DMS 273 (cell line): ENCODE measurements at regions not wholly inside any gene's neighbourhood (a gene's known extent, or its start where the extent isn't known, plus 50 kb on each side); places are given as distances from the start of the nearest gene placed in this dataset.

ENCODE experiments used
- DNase-seq: peaks from one replicate; lab custom pipeline; 2025; ENCODE audit not compliant: unreplicated experiment; lab: John Stamatoyannopoulos, UW

DNA sequence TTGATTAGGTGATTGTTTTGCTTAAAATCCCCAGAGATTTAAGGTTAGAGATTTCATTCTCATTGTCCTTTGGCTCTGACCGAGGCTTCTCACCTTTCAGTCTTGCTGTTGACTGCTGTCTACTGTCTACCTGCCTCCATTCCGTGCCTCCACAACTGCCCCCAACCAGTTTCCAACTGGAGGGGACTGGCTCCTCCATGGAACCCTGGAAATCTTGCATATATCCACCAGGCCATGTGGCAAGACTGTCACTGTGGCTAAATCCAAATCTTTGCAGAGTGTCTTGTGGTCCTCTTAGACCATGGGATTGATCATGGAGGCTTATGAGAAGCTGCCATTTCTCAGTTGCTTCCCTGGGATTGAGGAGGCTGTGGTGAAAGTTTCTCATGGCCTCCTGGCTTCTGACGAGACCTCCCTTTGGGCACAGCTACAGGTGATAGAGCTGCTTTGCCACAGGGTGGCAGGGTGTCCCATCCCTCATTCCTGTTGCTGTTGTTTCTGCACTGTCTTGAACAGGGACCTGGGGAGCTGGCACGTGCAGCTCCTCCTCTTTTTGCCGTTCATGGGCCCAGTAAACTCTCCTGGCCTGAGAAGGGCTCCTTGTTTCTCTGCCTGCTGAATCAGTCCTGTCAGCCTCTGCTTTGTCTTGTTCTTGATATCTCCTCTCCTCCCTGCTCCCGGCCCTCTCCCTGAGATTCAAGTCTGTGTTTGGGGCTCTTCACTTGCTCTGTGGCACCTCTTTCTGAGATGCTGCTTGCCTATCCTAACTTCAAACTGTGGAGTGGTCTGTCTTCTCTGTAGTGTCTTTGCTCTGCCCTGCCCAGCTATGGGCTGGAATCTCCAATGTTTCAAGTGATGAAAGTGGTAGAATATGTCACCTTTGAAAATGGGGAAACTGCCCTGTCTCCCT is 63.6 kb upstream of the IGFBP3 start:
- peak; percentile 13 for DNase-seq

GRCh38 chr7:45983720-45984255 is 62.7 kb upstream of the IGFBP3 start:
- no peak for DNase-seq

GRCh38 chr7:45982907-45983719 is 62.0 kb upstream of the IGFBP3 start:
- DNase-seq, result no peak

GRCh38 chr7:45982132-45982531 is 61.1 kb upstream of the IGFBP3 start:
- DNase-seq, result no peak

GRCh38 chr7:45980973-45981372 is 59.9 kb upstream of the IGFBP3 start:
- no peak for DNase-seq

DNA sequence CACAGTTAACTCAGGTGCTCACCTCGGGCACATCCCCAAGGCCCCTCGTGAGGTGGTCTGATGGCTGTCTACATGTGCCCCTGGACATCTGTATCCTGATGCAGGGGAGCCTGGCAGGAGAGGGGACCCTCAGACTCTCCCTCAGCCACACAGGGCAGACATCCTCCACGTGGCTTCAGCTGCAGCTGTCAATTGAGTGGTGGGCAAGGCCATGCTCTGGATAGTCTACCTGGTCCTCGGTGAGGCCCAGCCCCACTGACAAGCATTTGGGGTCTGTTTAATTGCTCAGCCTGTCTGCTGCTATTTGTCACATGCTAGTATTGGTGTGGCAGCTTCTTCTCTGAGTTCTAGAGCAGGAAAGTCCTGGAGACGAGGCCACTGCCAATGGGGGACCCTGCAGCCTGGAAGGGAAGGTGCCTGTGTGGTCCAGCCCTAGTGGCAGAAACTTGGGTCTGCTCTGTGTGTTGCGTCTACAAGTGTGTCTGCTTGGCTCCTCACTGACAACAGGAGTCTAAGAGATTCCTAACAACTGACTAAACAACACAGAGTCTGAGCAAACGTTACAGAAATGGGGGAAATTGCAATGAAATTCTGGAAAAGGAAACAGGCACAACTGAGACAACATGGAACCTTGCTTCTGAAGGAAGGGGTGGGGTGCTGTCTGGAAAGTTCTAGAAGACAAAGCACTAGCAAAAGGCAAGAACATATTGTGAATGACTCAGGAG is 59.3 kb upstream of the IGFBP3 start:
- no peak for DNase-seq

DNA sequence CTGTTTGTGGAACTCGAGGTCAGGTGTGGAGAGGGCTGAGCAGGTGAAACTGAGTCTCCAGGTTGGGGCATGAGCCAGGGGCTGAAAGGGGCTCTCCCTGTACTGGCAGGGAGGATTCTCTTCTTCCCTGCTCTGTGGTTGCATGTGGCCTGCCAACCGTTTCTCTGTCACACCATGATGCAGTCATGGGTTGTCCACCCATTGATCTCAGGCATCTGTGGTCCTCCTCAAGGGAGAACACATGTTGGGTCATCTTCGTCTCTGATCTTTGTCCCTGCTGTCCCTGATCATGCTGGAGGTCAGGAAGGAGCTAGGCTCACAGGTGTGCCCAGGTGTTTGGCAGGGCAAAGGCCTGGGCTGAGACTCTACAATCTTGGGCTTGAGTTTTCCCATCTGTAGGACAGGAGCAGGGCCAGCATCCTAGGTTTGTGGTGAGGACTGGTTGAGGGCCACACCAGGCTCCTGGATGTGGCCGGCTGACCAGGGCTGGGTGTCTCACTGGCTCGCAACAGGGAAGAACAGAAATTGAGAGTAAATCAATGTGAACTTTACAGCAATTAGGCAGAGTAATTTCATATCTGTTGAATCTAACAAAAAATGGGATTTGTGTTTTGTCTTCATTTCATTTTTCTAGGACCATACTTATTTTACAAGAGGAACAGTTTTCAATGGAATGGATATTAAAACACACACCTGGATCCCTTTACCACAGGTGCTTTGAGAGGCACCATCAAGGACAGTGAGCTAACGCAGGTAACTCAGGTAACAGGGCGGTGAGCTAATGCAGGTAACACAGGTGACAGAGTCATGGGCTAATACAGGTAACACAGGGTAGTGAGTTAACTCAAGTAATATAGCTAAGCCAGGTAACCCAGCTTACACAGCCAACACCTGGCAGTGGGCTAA is 58.5 kb upstream of the IGFBP3 start:
- DNase-seq, result no peak

DNA sequence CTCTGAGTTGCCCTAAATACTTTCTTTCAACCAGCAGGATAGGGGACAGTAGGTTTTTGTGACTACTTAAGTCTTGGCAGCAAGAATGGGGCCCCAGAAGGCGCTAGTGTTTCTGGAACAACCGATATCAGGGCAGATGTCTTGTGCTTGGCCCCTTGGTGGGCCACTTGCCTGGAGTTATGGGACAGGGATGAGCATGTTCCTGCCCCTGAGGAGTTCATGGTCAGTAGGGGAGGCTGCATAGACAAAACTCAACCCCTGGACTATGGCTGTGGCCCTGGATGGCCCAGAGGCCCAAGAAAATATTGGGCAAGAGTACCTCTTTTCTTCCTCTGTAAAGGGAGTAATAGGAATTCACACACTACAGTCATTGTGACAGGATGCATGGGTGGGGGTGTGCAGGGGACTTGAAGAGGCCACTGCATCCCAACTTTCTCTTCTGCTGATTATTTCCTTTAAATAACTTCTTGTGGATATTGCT is 57.7 kb upstream of the IGFBP3 start:
- no peak for DNase-seq

DNA sequence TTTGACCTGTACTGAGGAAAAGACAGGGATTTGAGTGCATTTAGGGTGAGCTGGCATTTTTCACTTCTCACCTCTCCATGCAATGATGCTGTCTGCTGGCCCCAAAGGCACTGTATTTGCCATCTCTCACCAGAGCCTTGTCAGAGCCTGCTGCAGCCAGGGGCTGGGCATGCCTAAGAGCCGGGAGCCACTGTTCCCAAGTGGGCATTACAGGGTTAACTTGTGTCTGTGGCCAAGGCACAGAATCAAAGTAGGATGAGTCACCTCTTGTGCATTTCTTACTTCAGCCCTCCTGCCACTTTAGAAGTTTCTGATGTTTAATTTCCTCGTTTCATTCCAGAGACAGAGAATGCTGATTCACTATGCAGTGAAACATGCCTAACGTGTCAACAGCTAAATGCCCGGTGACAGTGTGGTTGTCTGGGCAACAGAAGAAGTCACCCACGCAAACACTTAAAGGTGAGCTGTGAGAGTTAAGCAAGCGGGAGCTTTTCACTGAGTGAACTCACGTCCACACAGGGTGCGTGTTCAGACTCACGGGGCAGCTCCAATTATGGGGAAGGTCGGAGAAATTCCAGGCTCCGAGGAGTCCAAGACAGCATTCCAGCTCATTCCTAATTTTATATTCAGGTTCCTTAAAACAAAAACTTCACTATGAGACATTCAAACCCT is 57.1 kb upstream of the IGFBP3 start:
- DNase-seq, result peak; percentile 52

DNA sequence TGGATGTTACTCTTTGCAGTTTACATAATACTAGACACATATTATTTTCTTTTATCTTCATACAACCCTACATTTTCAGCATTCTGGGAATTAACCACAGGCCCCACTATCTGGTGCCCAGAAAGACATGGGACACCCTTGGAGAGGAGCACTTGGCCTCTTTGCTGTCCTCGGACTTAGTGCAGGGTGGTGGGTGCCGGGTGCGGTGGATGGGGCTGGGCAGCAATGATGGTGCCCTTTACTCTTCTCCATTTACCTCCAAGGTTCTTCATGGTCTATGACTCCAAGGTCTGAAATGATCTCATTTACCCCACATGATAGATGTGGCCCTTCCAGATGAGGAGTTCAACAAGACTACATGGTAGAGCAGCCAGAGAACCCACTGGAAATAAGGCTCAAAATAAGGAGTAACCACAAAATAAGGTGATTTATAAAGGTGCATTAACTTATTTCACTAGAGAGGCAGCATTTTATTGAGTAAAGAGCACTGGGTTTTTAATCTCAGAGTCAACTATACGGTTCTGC is 56.2 kb upstream of the IGFBP3 start:
- no peak for DNase-seq

- DNase-seq, result no peak
These were observed 55.4 kb upstream of the IGFBP3 start for GRCh38 chr7:45976485-45976856.

GRCh38 chr7:45975847-45976484 is 54.9 kb upstream of the IGFBP3 start:
- DNase-seq, result no peak

- DNase-seq, result no peak
These were observed 54.3 kb upstream of the IGFBP3 start for GRCh38 chr7:45975367-45975766.

GRCh38 chr7:45974540-45975360 is 53.7 kb upstream of the IGFBP3 start:
- DNase-seq, result no peak

GRCh38 chr7:45973725-45974532 is 52.9 kb upstream of the IGFBP3 start:
- DNase-seq, result no peak

- DNase-seq, result no peak
These were observed 51.7 kb upstream of the IGFBP3 start for GRCh38 chr7:45972629-45973312.
